IPS-18c (cell line): ENCODE measurements at regions not wholly inside any gene's neighbourhood (a gene's known extent, or its start where the extent isn't known, plus 50 kb on each side); places are given as distances from the start of the nearest gene placed in this dataset.
A peak's percentile ranks its signal among the peaks of the same experiment; 100 is the strongest.
"Not testable (repeated sequence)": the region's sequence is repeated elsewhere in the genome, so short reads cannot be mapped to it uniquely, and the experiment has no call there.

Source experiments
- H3K4me3 ChIP-seq: 2 replicates; pipeline ENCODE4 v1.7.0; 2013; ENCODE audit warnings: low read depth, mild to moderate bottlenecking, low read length, moderate library complexity; ENCODE audit not compliant: insufficient read depth
- H3K9me3 ChIP-seq: one replicate; pipeline ENCODE4 v1.6.1; 2013; ENCODE audit warnings: mild to moderate bottlenecking, low read length, moderate library complexity; ENCODE audit not compliant: control insufficient read depth, insufficient read depth

DNA sequence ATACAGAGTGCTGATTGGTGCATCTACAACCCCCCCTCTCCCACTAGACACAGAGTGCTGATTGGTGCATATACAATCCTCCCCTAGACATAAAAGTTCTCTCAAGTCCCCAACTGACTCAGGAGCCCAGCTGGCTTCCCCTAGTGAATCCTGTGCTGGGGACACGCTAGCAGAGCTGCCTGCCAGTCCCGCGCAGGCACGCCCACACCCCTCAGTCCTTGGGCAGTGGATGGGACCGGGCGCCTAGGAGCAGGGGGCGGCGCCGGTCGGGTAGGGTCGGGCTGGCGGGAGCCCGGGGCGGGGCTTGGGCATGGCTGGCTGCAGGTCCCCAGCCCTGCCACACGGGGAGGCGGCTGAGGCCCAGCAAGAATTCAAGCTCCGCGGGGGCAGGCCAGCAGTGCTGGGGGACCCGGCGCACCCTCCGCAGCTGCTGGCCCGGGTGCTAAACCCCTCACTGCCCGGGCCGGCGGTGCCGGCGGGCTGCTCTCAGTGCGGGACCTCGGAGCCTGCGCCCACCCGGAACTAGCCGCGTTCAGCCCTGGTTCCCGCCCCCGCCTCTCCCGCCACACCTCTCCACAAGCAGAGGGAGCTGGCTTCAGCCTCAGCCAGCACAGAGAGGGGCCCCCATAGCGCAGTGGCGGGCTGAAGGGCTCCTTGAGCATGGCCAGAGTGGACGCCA, 64.3 kb upstream of the DDHD1 start:
- H3K4me3 ChIP-seq, result peak overlapping the region; percentile 52

DNA sequence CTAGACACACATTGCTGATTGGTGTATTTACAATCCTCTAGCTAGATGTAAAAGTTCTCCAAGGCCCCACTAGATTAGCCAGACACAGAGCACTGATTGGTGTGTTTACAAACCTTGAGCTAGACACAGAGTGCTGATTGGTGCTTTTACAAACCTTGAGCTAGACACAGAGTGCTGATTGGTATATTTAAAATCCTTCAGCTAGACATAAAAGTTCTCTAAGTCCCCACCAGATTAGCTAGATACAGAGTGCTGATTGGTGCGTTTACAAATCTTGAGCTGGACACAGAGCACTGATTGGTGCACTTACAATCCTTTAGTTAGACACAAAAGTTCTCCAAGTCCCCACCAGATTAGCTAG, 63.8 kb upstream of the DDHD1 start:
- not testable (repeated sequence) for H3K4me3 ChIP-seq, H3K9me3 ChIP-seq

More for the DNA sequence above, 64.3 kb upstream of the DDHD1 start:
- peaks cover 4% of the 10 kb centered on the region for H3K9me3 ChIP-seq

DNA sequence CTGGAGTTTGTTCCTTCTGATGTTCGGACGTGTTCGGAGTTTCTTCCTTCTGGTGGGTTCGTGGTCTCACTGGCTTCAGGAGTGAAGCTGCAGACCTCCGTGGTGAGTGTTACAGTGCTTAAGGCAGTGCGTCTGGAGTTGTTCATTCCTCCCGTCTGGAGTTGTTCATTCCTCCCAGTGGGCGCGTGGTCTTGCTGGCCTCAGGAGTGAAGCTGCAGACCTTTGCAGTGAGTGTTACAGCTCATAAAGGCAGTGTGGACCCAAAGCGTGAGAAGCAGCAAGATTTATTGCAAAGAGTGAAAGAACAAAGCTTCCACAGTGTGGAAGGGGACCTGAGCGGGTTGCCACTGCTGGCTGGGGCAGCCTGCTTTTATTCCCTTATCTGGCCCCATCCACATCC, 63.4 kb upstream of the DDHD1 start:
- H3K9me3 ChIP-seq, H3K4me3 ChIP-seq: not testable (repeated sequence)

DNA sequence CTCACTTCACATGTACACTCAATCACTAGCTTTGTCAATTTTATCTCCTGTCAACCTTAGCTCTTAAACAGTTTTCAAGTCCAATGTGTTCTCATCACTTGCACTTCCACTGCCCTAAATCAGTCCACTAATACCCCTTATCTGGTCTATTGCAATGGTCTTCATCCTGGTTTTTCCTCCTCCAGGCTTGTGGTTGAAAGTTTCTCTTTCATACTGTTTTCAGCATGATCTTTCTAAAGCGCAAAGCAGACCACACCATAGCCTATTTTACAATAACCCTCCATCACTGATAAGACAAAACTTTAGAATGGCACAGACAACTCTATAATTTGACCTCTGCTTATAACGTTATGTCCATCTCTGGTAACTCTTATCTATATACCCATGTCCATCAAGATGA, 62.0 kb upstream of the DDHD1 start:
- H3K9me3 ChIP-seq, result peaks cover 4% of the 10 kb centered on the region
- no peak overlapping the region for H3K4me3 ChIP-seq

DNA sequence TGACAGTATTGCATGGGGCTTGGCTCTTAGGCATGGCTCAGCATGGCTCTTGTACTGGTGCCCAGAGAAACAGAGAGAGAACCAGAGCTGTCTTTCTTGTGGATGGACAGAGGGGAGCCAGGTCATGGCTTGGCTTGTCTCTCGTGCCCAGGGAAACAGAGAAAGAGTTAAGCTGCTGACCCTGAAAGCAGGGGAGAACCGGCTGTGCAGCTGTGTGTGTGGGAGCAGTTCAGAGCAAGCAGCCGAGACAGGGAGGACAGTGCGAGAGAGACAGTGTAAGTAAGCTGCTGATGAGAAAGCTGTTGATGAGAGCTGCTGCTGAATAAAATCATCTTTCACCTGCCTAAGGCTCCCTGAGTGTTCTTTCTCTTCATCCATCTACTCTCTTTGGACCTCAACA, 61.3 kb upstream of the DDHD1 start:
- Histone ChIP-seq H3K9me3 (peaks cover 4% of the 10 kb centered on the region), H3K4me3 (no peak overlapping the region)

DNA sequence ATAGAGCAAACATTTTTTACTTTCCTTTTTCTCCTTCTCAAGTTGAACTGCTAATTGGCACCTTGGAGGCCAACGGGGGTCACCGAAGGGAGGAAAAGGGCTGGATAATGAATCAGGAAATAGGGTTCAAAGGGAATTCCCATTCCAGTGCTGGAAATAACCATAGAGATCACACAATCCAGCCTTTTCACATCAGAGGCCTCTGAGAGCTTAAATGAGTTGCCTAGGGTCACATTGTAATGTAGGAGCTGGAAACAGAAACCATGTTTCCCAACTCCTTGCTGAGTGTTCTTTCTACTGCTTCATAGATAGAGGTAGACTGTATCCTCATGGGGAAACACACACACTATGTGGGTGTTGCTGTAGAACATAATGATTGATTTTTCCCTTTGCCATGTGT, 60.6 kb upstream of the DDHD1 start:
- Histone ChIP-seq H3K9me3 (peaks cover 4% of the 10 kb centered on the region), H3K4me3 (no peak overlapping the region)

DNA sequence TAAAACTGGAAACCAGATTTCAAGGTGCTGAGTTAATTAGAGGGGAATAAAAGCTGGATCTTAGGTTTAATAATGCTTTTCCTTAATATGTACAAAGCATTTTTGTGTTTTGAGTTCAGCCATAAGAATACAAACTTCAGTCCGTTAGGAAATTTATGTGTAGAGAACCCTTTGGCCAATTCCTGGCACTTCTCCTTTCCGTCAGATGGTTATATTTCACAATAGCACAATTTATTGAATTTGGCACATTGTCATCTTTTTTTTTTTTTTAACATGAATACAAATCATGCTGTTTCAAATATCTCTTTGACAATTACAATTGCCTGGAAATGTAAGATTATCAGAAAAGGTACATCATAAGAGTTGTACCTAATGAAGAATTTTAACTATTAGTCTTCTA, 56.2 kb upstream of the DDHD1 start:
- Histone ChIP-seq H3K4me3 (no peak overlapping the region), H3K9me3 (peaks cover 2% of the 10 kb centered on the region)
